Karpas-422 (cell line): ENCODE measurements at regions not wholly inside any gene's neighbourhood (a gene's known extent, or its start where the extent isn't known, plus 50 kb on each side); places are given as distances from the start of the nearest gene placed in this dataset.

Experiments used
- DNase-seq: peaks from one replicate; pipeline ENCODE4 v3.0.0-alpha.2; 2015
- H2AFZ ChIP-seq: fragments of 200-600 bp; sonication (generic); 2 replicates; pipeline ENCODE4 v1.6.1; 2014; ENCODE audit warnings: antibody characterized with exemption, low read length, mixed read lengths
- H3K27ac ChIP-seq: fragments of 200-600 bp; sonication (generic); 2 replicates; pipeline ENCODE4 v1.5.1; 2014; ENCODE audit warnings: mild to moderate bottlenecking, low read length, moderate library complexity
- H3K27me3 ChIP-seq: fragments of 200-600 bp; sonication (generic); 2 replicates; pipeline ENCODE4 v1.6.1; 2014; ENCODE audit warnings: low read length, mixed read lengths
- H3K36me3 ChIP-seq: fragments of 200-600 bp; sonication (generic); 2 replicates; pipeline ENCODE4 v1.6.1; 2014; ENCODE audit warnings: low read length, mixed read lengths; ENCODE audit not compliant: insufficient read depth
- H3K4me1 ChIP-seq: fragments of 200-600 bp; sonication (generic); 2 replicates; pipeline ENCODE4 v1.6.1; 2014; ENCODE audit warnings: mild to moderate bottlenecking, low read length, mixed read lengths
- H3K4me2 ChIP-seq: fragments of 200-600 bp; sonication (generic); 2 replicates; pipeline ENCODE4 v1.6.1; 2014; ENCODE audit warnings: low read length, low read depth, mild to moderate bottlenecking; ENCODE audit not compliant: poor library complexity, severe bottlenecking
- H3K4me3 ChIP-seq: fragments of 200-600 bp; sonication (generic); 2 replicates; pipeline ENCODE4 v1.5.1; 2014; ENCODE audit warnings: mild to moderate bottlenecking, antibody characterized with exemption, low read length, mixed read lengths
- H3K79me2 ChIP-seq: fragments of 200-600 bp; sonication (generic); 2 replicates; pipeline ENCODE4 v1.6.1; 2014; ENCODE audit warnings: mild to moderate bottlenecking, low read length, mixed read lengths
- H3K9ac ChIP-seq: fragments of 200-600 bp; sonication (generic); 2 replicates; pipeline ENCODE4 v1.6.0; 2014; ENCODE audit warnings: low read length
- H3K9me2 ChIP-seq: fragments of 200-600 bp; sonication (generic), shearing (Covaris generic); replicated peaks from 2 replicates; pipeline ENCODE4 v1.6.0; 2014; ENCODE audit warnings: mild to moderate bottlenecking, low read length, moderate library complexity; ENCODE audit not compliant: insufficient read depth
- H3K9me3 ChIP-seq: fragments of 300-700, 200-600 bp; sonication (generic); 2 replicates; pipeline ENCODE4 v1.6.1; 2014; ENCODE audit warnings: low read length, mixed read lengths
- H4K20me1 ChIP-seq: fragments of 200-600 bp; sonication (generic); 2 replicates; pipeline ENCODE4 v1.6.1; 2014; ENCODE audit warnings: mild to moderate bottlenecking, antibody characterized with exemption, low read length, low read depth; ENCODE audit not compliant: insufficient read depth

DNA sequence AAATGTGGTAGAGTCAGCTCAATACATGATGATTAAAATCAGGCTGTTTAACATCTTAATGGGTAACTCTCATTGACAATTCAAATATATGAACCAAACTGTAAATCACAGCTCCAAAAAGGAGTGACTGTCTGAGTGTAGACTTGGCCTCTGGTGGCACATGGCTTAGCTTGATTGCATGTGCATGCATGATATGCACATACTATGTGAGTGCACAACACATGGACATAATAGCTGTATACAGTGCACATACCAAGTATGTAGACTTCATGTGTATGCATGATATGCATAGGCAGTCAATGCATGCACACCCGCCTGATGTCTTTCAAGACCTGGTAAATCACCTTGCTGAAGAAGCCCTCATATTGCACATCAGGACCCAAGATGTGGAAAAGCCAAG, 252.0 kb upstream of the SOX11 start:
- Histone ChIP-seq H3K36me3 (no peaks in the 10 kb centered on the region), H3K9ac (no peak overlapping the region), H3K27me3 (no peaks in the 10 kb centered on the region), H2AFZ (no peak overlapping the region), H3K9me3 (no peaks in the 10 kb centered on the region), H3K27ac (no peak overlapping the region), H3K4me2 (no peak overlapping the region), H4K20me1 (no peaks in the 10 kb centered on the region), H3K9me2 (no peaks in the 10 kb centered on the region), H3K79me2 (no peaks in the 10 kb centered on the region), H3K4me3 (no peak overlapping the region), H3K4me1 (peaks cover 18% of the 10 kb centered on the region)
- DNase-seq = no peak

DNA sequence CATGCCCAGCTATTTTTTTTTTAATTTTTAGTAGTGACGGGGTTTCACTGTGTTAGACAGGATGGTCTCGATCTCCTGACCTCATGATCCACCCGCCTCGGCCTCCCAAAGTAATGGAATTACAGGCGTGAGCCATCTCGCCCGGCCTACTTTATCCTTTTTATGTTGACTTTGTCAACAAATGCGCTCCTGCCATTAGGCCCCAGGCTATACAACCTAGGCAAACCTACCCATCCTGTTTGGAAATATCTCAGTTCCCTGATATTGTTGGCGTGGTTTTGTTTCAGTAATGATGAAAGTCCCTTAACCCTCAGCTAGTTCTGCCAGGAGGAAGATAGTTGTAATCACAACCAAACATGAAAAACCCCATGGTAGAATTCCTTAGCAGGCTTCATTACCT, 249.4 kb upstream of the SOX11 start:
- Histone ChIP-seq H3K4me3 (no peak overlapping the region), H4K20me1 (no peaks in the 10 kb centered on the region), H3K4me2 (no peak overlapping the region), H3K27ac (no peak overlapping the region), H3K36me3 (no peaks in the 10 kb centered on the region), H3K9me2 (no peaks in the 10 kb centered on the region), H2AFZ (no peak overlapping the region), H3K27me3 (no peaks in the 10 kb centered on the region), H3K9ac (no peak overlapping the region), H3K4me1 (peaks cover 10% of the 10 kb centered on the region), H3K79me2 (no peaks in the 10 kb centered on the region), H3K9me3 (no peaks in the 10 kb centered on the region)
- no peak for DNase-seq

DNA sequence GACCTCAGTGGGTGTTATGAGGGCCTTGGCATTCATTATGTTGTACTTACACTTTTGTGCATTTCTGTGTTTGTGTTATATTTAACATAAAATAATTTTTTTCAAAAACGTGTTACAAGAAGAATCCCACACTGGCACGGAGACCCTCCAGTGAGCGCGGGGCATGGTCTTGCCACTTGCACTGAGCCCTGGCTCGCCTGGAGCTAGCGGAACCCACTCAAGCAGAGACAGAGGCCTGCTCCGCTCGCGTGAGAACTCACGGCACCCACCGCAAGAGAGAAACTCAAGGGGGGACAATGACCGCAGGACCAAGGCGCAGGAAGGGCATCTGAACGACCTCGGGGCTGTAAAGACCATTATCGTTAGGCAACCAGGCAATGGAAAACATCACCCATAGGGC, 248.0 kb upstream of the SOX11 start:
- Histone ChIP-seq H3K27ac (no peak overlapping the region), H3K4me3 (no peak overlapping the region), H4K20me1 (no peaks in the 10 kb centered on the region), H3K27me3 (no peaks in the 10 kb centered on the region), H3K36me3 (no peaks in the 10 kb centered on the region), H3K9me2 (no peaks in the 10 kb centered on the region), H2AFZ (no peak overlapping the region), H3K79me2 (no peaks in the 10 kb centered on the region), H3K9me3 (no peaks in the 10 kb centered on the region), H3K4me1 (peaks cover 7% of the 10 kb centered on the region), H3K9ac (no peak overlapping the region), H3K4me2 (no peak overlapping the region)
- DNase-seq = no peak

DNA sequence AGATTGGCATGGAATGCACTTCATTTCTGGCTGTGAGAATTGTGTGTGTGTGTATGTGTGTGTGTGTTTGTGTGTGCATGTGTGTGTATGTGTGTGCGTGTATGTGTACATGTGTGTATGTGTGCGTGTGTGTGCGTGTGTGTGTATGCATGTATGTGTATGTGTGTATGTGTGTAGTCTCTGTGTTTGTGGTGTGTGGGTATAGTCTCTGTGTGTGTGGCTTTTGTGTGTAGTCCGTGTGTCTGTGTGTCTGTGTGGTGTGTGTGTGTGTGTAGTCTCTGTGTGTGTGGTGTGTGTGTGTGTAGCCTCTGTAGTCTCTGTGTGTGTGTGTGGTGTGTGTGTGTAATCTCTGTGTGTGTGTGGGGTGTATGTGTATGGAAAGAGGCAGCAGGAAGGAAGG, 247.3 kb upstream of the SOX11 start:
- Histone ChIP-seq H3K4me3 (no peak overlapping the region), H3K4me1 (peaks cover under 1% of the 10 kb centered on the region; the same call in 1 of the 2 replicates), H3K79me2 (no peaks in the 10 kb centered on the region), H3K9me3 (no peaks in the 10 kb centered on the region), H3K27me3 (no peaks in the 10 kb centered on the region), H3K9me2 (no peaks in the 10 kb centered on the region), H3K36me3 (no peaks in the 10 kb centered on the region), H3K27ac (no peak overlapping the region), H3K9ac (no peak overlapping the region), H3K4me2 (no peak overlapping the region), H4K20me1 (no peaks in the 10 kb centered on the region), H2AFZ (no peak overlapping the region)
- no peak for DNase-seq

DNA sequence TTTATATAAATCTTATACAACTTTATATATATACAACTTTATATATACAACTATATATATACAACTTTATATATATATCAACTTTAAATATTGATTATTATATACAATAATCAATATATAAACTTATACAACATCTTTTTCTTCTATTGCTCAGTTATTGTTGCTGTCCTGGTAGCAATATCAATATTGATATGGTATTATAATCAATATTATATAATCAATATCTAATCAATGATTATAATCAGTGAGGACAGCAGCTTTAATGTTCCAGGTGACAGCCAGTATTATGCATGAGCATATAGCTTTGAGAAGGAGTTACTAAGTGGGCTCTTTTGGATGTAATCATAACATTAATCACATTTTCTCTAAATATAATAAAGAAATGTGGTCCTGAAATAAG, 242.3 kb upstream of the SOX11 start:
- no peaks in the 10 kb centered on the region for H3K9me3 ChIP-seq
- H2AFZ ChIP-seq = no peak overlapping the region
- H3K4me3 ChIP-seq = no peak overlapping the region
- H3K4me2 ChIP-seq = no peak overlapping the region
- no peaks in the 10 kb centered on the region for H3K27me3 ChIP-seq
- no peaks in the 10 kb centered on the region for H3K4me1 ChIP-seq
- H3K9ac ChIP-seq = no peak overlapping the region
- H3K36me3 ChIP-seq = no peaks in the 10 kb centered on the region
- H4K20me1 ChIP-seq = no peaks in the 10 kb centered on the region
- H3K27ac ChIP-seq = no peak overlapping the region
- H3K79me2 ChIP-seq = no peaks in the 10 kb centered on the region
- no peaks in the 10 kb centered on the region for H3K9me2 ChIP-seq
- no peak for DNase-seq

DNA sequence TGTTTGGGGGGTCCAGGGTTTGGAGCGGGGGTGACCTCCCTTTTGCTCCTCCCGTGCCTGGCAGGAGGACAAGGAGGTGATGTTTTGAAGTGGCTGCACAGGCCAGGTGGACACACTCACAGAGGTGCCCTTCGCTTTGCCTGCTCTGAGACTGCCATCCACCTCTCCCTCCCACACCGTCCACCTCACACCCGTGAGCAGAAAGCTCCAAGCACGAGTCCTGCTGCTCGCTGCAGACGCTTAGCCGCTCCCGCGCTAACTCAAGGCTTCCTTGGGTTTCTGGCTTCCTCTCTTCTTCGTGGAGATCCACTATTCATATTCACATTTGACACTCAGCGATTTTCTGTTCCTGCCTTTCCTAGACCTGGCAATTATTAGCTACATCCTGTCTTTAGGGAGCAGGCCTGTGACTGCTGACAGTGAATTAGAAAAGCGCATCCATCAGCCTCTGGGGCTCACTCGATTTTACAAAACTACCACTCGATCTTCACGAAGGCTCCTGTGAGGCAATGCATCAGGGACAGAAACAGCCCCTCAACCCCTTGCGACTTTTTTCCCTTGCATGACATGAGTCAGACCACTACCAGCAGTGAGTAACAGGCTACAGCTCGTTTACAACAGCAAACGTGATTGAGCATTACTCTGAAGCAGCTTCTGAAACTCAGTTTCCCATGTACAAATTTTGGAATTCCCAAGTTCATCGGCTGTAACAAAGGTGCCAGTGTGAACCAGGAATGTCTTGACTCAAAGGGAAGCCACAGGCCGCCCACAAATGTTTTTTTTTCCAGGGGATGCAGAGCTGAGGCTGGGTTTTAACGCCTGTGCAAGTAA, 238.7 kb upstream of the SOX11 start:
- no peak overlapping the region for H3K27ac ChIP-seq
- DNase-seq = no peak

DNA sequence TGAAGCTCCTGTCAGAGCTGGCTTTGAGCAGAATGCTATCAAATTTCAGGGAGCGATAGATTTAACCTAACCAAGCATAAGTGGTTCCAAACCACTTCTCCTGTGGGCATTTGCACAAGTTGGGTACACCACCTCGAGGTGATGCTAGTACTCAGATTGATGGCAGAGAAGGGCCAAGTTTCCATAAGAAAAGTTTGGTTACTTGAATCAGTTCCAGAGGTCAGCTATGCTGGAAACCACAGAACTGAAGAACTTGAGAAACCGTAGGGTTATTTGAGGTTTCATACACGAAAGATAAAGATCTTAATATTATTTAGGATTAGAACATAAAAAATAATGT, 238.2 kb upstream of the SOX11 start:
- H3K9me3 ChIP-seq = no peaks in the 10 kb centered on the region
- H2AFZ ChIP-seq = no peak overlapping the region
- no peaks in the 10 kb centered on the region for H3K9me2 ChIP-seq
- H3K36me3 ChIP-seq = no peaks in the 10 kb centered on the region
- H4K20me1 ChIP-seq = no peaks in the 10 kb centered on the region
- H3K4me1 ChIP-seq = no peaks in the 10 kb centered on the region
- no peaks in the 10 kb centered on the region for H3K27me3 ChIP-seq
- H3K9ac ChIP-seq = no peak overlapping the region
- H3K27ac ChIP-seq = no peak overlapping the region
- no peaks in the 10 kb centered on the region for H3K79me2 ChIP-seq
- no peak overlapping the region for H3K4me3 ChIP-seq
- DNase-seq = no peak
- H3K4me2 ChIP-seq = no peak overlapping the region

More for the DNA sequence above, 238.7 kb upstream of the SOX11 start:
- Histone ChIP-seq H3K4me1 (no peaks in the 10 kb centered on the region), H3K9ac (no peak overlapping the region), H3K9me3 (no peaks in the 10 kb centered on the region), H4K20me1 (no peaks in the 10 kb centered on the region), H3K36me3 (no peaks in the 10 kb centered on the region), H3K27me3 (no peaks in the 10 kb centered on the region), H3K79me2 (no peaks in the 10 kb centered on the region), H3K9me2 (no peaks in the 10 kb centered on the region), H3K4me2 (no peak overlapping the region), H3K4me3 (no peak overlapping the region), H2AFZ (no peak overlapping the region)

DNA sequence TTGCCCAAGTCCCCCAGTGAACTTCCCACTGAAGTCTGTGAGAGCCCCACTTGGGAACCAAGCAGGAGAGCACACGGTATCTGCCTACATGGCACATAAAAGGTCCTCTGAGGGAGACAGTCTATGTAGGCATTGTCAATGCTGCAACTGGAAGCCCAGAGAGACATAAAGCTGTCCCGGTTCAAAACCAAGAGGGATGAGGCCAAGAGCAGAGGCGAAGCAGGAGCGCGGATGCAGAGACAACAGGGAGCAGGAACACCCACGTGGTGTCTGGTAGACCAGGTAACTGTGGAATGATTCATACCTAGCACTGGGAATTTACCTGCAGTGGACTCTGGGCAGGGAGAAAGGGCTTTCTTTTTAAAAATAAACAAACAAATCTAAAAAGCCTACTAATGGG, 233.1 kb upstream of the SOX11 start:
- Histone ChIP-seq H3K9me2 (no peaks in the 10 kb centered on the region), H3K27me3 (no peaks in the 10 kb centered on the region), H3K27ac (no peak overlapping the region), H4K20me1 (no peaks in the 10 kb centered on the region), H3K9me3 (no peaks in the 10 kb centered on the region), H3K4me1 (no peaks in the 10 kb centered on the region), H3K4me2 (no peak overlapping the region), H2AFZ (no peak overlapping the region), H3K9ac (no peak overlapping the region), H3K4me3 (no peak overlapping the region), H3K79me2 (no peaks in the 10 kb centered on the region), H3K36me3 (no peaks in the 10 kb centered on the region)
- DNase-seq = no peak
